ENCODE measurements at regions not wholly inside any gene's neighbourhood (a gene's known extent, or its start where the extent isn't known, plus 50 kb on each side); places are given as distances from the start of the nearest gene placed in this dataset.

GRCh38 chr22:49228431-49229037, 599.1 kb downstream of the BRD1 start:
- no peak overlapping the region for H3K4me3 Mint-ChIP-seq
- TF ChIP-seq CTCF (IDR thresholded peaks at IDR 0.05), result no peak

GRCh38 chr22:49227670-49228069, 600.0 kb downstream of the BRD1 start:
- no peak overlapping the region for H3K4me3 Mint-ChIP-seq
- no peaks in the 10 kb centered on the region for H3K4me1 Mint-ChIP-seq (ENCODE audit: low read depth)
- H3K9me3 Mint-ChIP-seq, result peaks cover 63% of the 10 kb centered on the region
- no peak overlapping the region for H3K27ac Mint-ChIP-seq
- H3K36me3 Mint-ChIP-seq (ENCODE audit: low read depth), result peaks cover 4% of the 10 kb centered on the region; the same call in 1 of the 2 replicates
- H3K27me3 Mint-ChIP-seq (ENCODE audit: insufficient read depth), result peaks cover 1% of the 10 kb centered on the region
- no peak for DNase-seq
- TF ChIP-seq CTCF (IDR thresholded peaks at IDR 0.05), result no peak

More at GRCh38 chr22:49228431-49229037, 599.1 kb downstream of the BRD1 start:
- Mint-ChIP-seq H3K27me3 (ENCODE audit: insufficient read depth) (peaks cover 2% of the 10 kb centered on the region), H3K4me1 (ENCODE audit: low read depth) (no peaks in the 10 kb centered on the region), H3K9me3 (peaks cover 65% of the 10 kb centered on the region), H3K27ac (no peak overlapping the region), H3K36me3 (ENCODE audit: low read depth) (peaks cover 4% of the 10 kb centered on the region; the same call in 1 of the 2 replicates)
- DNase-seq, result no peak

- peaks cover 1% of the 10 kb centered on the region for H3K27me3 Mint-ChIP-seq (ENCODE audit: insufficient read depth)
- no peak for TF ChIP-seq CTCF (IDR thresholded peaks at IDR 0.05)
- H3K27ac Mint-ChIP-seq, result no peak overlapping the region
- H3K9me3 Mint-ChIP-seq, result peaks cover 61% of the 10 kb centered on the region
- no peaks in the 10 kb centered on the region for H3K4me1 Mint-ChIP-seq (ENCODE audit: low read depth)
- H3K36me3 Mint-ChIP-seq (ENCODE audit: low read depth), result no peaks in the 10 kb centered on the region
- DNase-seq, result no peak
- no peak overlapping the region for H3K4me3 Mint-ChIP-seq
Measured at GRCh38 chr22:49226096-49226495, 601.6 kb downstream of the BRD1 start.

- Mint-ChIP-seq H3K36me3 (ENCODE audit: low read depth) (peaks cover 5% of the 10 kb centered on the region; the same call in 1 of the 2 replicates), H3K4me3 (no peak overlapping the region), H3K27ac (no peak overlapping the region), H3K27me3 (ENCODE audit: insufficient read depth) (peaks cover 1% of the 10 kb centered on the region), H3K9me3 (peaks cover 61% of the 10 kb centered on the region), H3K4me1 (ENCODE audit: low read depth) (no peaks in the 10 kb centered on the region)
- TF ChIP-seq CTCF (IDR thresholded peaks at IDR 0.05), result no peak
- no peak for DNase-seq
Measured at GRCh38 chr22:49224243-49224642, 603.4 kb downstream of the BRD1 start.

- H3K36me3 Mint-ChIP-seq (ENCODE audit: low read depth), result peaks cover 12% of the 10 kb centered on the region; the same call in 1 of the 2 replicates
- H3K4me1 Mint-ChIP-seq (ENCODE audit: low read depth), result no peaks in the 10 kb centered on the region
- no peak overlapping the region for H3K27ac Mint-ChIP-seq
- H3K9me3 Mint-ChIP-seq, result peaks cover 73% of the 10 kb centered on the region
- no peak for DNase-seq
- no peaks in the 10 kb centered on the region; the same call in 1 of the 2 replicates for H3K27me3 Mint-ChIP-seq (ENCODE audit: insufficient read depth)
- no peak for TF ChIP-seq CTCF (IDR thresholded peaks at IDR 0.05)
- no peak overlapping the region for H3K4me3 Mint-ChIP-seq
Measured at GRCh38 chr22:49218142-49218541, 609.5 kb downstream of the BRD1 start.
